ENCODE measurements at regions not wholly inside any gene's neighbourhood (a gene's known extent, or its start where the extent isn't known, plus 50 kb on each side); places are given as distances from the start of the nearest gene placed in this dataset.

- TF ChIP-seq CTCF (IDR thresholded peaks at IDR 0.05; ENCODE audit: low read depth, low read length) (no peak), EZH2phosphoT487 (IDR thresholded peaks at IDR 0.05; ENCODE audit: low read depth) (no peak)
Measured at GRCh38 chr12:60832290-60832689, 1236.5 kb downstream of the SLC16A7 start.

Data from OCI-LY3 (cell line).